HCT116 (cell line): ENCODE measurements at regions not wholly inside any gene's neighbourhood (a gene's known extent, or its start where the extent isn't known, plus 50 kb on each side); places are given as distances from the start of the nearest gene placed in this dataset.

Experiments used
- ATAC-seq: fragments of 200-7000 bp; cut with Tn5 transposase; 2 replicates; pipeline ENCODE4 v1.9.1; 2020; ENCODE audit warnings: mild to moderate bottlenecking, moderate library complexity
- BruUV-seq: library from RNA; stranded (reverse); fragments of 400-500 nt; replicated peaks from 2 replicates; lab custom pipeline; 2021; lab: Mats Ljungman, UMichigan
- CTCF ChIA-PET: fragments of 300-600 bp; sonication (Branson Sonifier 250); formaldehyde crosslinking; loops from one replicate; lab custom pipeline; 2021; ENCODE audit warnings: antibody characterized with exemption; lab: Charles Lee
- POLR2A ChIA-PET: fragments of 300-600, 350-600 bp; sonication (Branson Sonifier 250); formaldehyde crosslinking; loops from one replicate; lab custom pipeline; 2021; ENCODE audit warnings: antibody characterized with exemption; lab: Charles Lee
- RAD21 ChIA-PET, 2 experiments: fragments of 300-600 bp; sonication (Branson Sonifier 250); formaldehyde crosslinking; loops; one replicate each; lab custom pipeline; 2023; ENCODE audit warnings: low total read pairs in 2 of 2; ENCODE audit not compliant: uncharacterized antibody in 2 of 2, unreplicated experiment in 2 of 2, low non-redundant PET in 1 of 2; lab: Charles Lee
- DNase-seq: peaks from one replicate; pipeline ENCODE4 v3.0.0-alpha.2; 2010; ENCODE audit warnings: low read depth, low spot score
- H2AFZ ChIP-seq: fragments of 200-600 bp; shearing (Covaris generic), sonication (generic); 2 replicates; pipeline ENCODE4 v1.6.1; 2017; ENCODE audit warnings: low read depth, mixed run types, mixed read lengths, antibody characterized with exemption, low read length; ENCODE audit not compliant: poor library complexity, severe bottlenecking
- H3K27ac ChIP-seq: 2 replicates; pipeline ENCODE4 v1.5.1; 2012; ENCODE audit warnings: low read depth, low read length
- H3K27me3 ChIP-seq: fragments of 200-600 bp; sonication (generic); 2 replicates; pipeline ENCODE4 v1.6.1; 2016; ENCODE audit warnings: mixed run types, low read length, mixed read lengths; ENCODE audit not compliant: insufficient read depth
- H3K36me3 ChIP-seq, 2 experiments: fragments of 200-500 bp in 1 of 2; fragments of 200-600 bp in 1 of 2; sonication (Bioruptor generic) in 1 of 2; sonication (generic) in 1 of 2; 2 replicates each; pipeline versions ENCODE4 v1.5.1 to v1.6.1; 2014 to 2016; ENCODE audit warnings: low read length in 2 of 2, inconsistent platforms in 1 of 2, mixed read lengths in 1 of 2, mixed run types in 1 of 2; ENCODE audit not compliant: insufficient read depth in 2 of 2, control insufficient read depth in 1 of 2
- H3K4me1 ChIP-seq, 2 experiments: fragments of 200-600 bp in 1 of 2; sonication (generic) in 1 of 2; 2 replicates each; pipeline versions ENCODE4 v1.5.1 to v1.6.1; 2012 to 2017; ENCODE audit warnings: low read length in 2 of 2, inconsistent platforms in 1 of 2, mild to moderate bottlenecking in 1 of 2, mixed read lengths in 1 of 2, mixed run types in 1 of 2, moderate library complexity in 1 of 2; ENCODE audit not compliant: insufficient read depth in 2 of 2, control insufficient read depth in 1 of 2
- H3K4me2 ChIP-seq: fragments of 200-600 bp; sonication (generic); 2 replicates; pipeline ENCODE4 v1.6.1; 2017; ENCODE audit warnings: mixed run types, low read length, mixed read lengths
- H3K4me3 ChIP-seq, 2 experiments: fragments of 200-600 bp in 1 of 2; sonication (generic) in 1 of 2; replicated peaks in 1 of 2; 2 replicates each; pipeline ENCODE4 v1.5.1; 2011 to 2016; ENCODE audit warnings: low read length in 2 of 2, control low read depth in 1 of 2, low read depth in 1 of 2, mild to moderate bottlenecking in 1 of 2, mixed read lengths in 1 of 2, mixed run types in 1 of 2
- H3K79me2 ChIP-seq: fragments of 200-600 bp; sonication (generic); 2 replicates; pipeline ENCODE4 v1.6.1; 2017; ENCODE audit warnings: mild to moderate bottlenecking, mixed run types, low read length, moderate library complexity, mixed read lengths; ENCODE audit not compliant: insufficient read depth
- H3K9ac ChIP-seq: fragments of 200-600 bp; sonication (generic); 2 replicates; pipeline ENCODE4 v1.6.1; 2016; ENCODE audit warnings: low read length, mixed read lengths
- H3K9me2 ChIP-seq: fragments of 200-600 bp; sonication (generic), shearing (Covaris generic); 2 replicates; pipeline ENCODE4 v1.6.1; 2017; ENCODE audit warnings: mixed run types, mild to moderate bottlenecking, moderate library complexity; ENCODE audit not compliant: insufficient read depth
- H3K9me3 ChIP-seq, 2 experiments: fragments of 200-500 bp in 1 of 2; fragments of 200-600 bp in 1 of 2; sonication (Bioruptor generic) in 1 of 2; sonication (generic) in 1 of 2; 2 replicates each; pipeline ENCODE4 v1.6.1; 2014 to 2017; ENCODE audit warnings: low read length in 2 of 2, mixed read lengths in 2 of 2, inconsistent platforms in 1 of 2, low read depth in 1 of 2, mild to moderate bottlenecking in 1 of 2, mixed run types in 1 of 2, moderate library complexity in 1 of 2; ENCODE audit not compliant: control insufficient read depth in 1 of 2, insufficient read depth in 1 of 2
- H4K20me1 ChIP-seq: fragments of 200-600 bp; sonication (generic), shearing (Covaris generic); 2 replicates; pipeline ENCODE4 v1.6.1; 2017; ENCODE audit warnings: mixed run types, mild to moderate bottlenecking, moderate library complexity; ENCODE audit not compliant: insufficient read depth
- EGR1 ChIP-seq: IDR thresholded peaks from 2 replicates; pipeline ENCODE4 v1.6.1; 2012; ENCODE audit warnings: low read depth
- EZH2 ChIP-seq: fragments of 200-600 bp; sonication (generic); IDR thresholded peaks from 2 replicates; pipeline ENCODE4 v1.6.1; 2017; ENCODE audit warnings: antibody characterized with exemption, mixed run types
- FOSL1 ChIP-seq: IDR thresholded peaks from 2 replicates; pipeline ENCODE4 v1.6.1; 2012; ENCODE audit warnings: low read depth
- JUND ChIP-seq: IDR thresholded peaks from 2 replicates; pipeline ENCODE4 v1.6.1; 2012
- SIN3A ChIP-seq: IDR thresholded peaks from 2 replicates; pipeline ENCODE4 v1.6.1; 2012; ENCODE audit warnings: low read depth
- SRF ChIP-seq: IDR thresholded peaks from 2 replicates; pipeline ENCODE4 v1.6.1; 2012; ENCODE audit warnings: low read depth
- TCF7L2 ChIP-seq: IDR thresholded peaks from 2 replicates; pipeline ENCODE4 v1.7.0; 2011; ENCODE audit warnings: borderline replicate concordance, inconsistent platforms; ENCODE audit not compliant: insufficient read depth, insufficient read length; ENCODE audit errors: extremely low read depth
- YY1 ChIP-seq: IDR thresholded peaks from 2 replicates; pipeline ENCODE4 v1.6.1; 2011; ENCODE audit warnings: low read length, low read depth, moderate library complexity, mild to moderate bottlenecking; ENCODE audit not compliant: insufficient replicate concordance; ENCODE audit errors: extremely low read depth
- ZBTB33 ChIP-seq: IDR thresholded peaks from 2 replicates; pipeline ENCODE4 v1.6.1; 2011; ENCODE audit warnings: mild to moderate bottlenecking, low read length, moderate library complexity; ENCODE audit not compliant: insufficient replicate concordance; ENCODE audit errors: extremely low read depth
- intact Hi-C: fragments of 100-400 bp; cut with micrococcal nuclease; formaldehyde crosslinking; loops from 2 replicates; pipeline ENCODE4 v1.10.0; 2022
- TF ChIP-seq, protein P1 (sequence below): IDR thresholded peaks from 2 replicates; pipeline ENCODE4 v1.6.1; 2012
- TF ChIP-seq, protein P2 (sequence below): IDR thresholded peaks from 2 replicates; pipeline ENCODE4 v1.6.1; 2012
- TF ChIP-seq, protein P3 (sequence below), 3 experiments: fragments of 200-600 bp in 1 of 3; sonication (generic) in 1 of 3; IDR thresholded peaks in 2 of 3; conservative IDR thresholded peaks in 1 of 3; 2 replicates each; pipeline ENCODE4 v1.5.1; 2012 to 2017; ENCODE audit warnings: low read depth in 2 of 3, low read length in 2 of 3, antibody characterized with exemption in 1 of 3, borderline replicate concordance in 1 of 3, control low read depth in 1 of 3, mild to moderate bottlenecking in 1 of 3, mixed read lengths in 1 of 3, mixed run types in 1 of 3, moderate library complexity in 1 of 3; ENCODE audit not compliant: insufficient read depth in 1 of 3

DNA sequence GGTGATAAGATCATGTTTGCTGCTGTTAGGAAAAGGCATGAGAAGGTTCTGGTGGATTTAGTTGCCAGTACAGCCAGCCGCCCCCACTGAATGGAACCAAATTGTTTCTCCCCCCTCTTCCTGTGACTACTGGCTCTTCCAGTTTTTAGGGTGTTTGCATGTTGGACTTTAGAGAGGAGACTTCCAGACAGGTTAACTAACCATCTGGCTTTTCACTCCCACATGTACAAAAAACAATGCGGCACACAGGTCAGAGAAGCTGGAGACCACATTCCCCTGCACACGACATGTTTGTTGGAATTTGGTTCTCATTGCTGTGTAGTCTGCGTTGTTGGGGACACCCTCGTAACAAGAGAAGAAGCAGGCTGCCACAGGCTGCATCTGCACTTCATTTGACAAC, 103.9 kb upstream of the TMEM132C start:
- TF ChIP-seq FOSL1 (no peak), ZBTB33 (no peak), YY1 (no peak), SRF (no peak), TCF7L2 (no peak), EZH2 (no peak), JUND (no peak), EGR1 (no peak), SIN3A (no peak)
- TF ChIP-seq, protein P1, sequence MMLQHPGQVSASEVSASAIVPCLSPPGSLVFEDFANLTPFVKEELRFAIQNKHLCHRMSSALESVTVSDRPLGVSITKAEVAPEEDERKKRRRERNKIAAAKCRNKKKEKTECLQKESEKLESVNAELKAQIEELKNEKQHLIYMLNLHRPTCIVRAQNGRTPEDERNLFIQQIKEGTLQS, result no peak
- TF ChIP-seq, protein P2, sequence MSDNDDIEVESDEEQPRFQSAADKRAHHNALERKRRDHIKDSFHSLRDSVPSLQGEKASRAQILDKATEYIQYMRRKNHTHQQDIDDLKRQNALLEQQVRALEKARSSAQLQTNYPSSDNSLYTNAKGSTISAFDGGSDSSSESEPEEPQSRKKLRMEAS, result no peak
- TF ChIP-seq, protein P3, sequence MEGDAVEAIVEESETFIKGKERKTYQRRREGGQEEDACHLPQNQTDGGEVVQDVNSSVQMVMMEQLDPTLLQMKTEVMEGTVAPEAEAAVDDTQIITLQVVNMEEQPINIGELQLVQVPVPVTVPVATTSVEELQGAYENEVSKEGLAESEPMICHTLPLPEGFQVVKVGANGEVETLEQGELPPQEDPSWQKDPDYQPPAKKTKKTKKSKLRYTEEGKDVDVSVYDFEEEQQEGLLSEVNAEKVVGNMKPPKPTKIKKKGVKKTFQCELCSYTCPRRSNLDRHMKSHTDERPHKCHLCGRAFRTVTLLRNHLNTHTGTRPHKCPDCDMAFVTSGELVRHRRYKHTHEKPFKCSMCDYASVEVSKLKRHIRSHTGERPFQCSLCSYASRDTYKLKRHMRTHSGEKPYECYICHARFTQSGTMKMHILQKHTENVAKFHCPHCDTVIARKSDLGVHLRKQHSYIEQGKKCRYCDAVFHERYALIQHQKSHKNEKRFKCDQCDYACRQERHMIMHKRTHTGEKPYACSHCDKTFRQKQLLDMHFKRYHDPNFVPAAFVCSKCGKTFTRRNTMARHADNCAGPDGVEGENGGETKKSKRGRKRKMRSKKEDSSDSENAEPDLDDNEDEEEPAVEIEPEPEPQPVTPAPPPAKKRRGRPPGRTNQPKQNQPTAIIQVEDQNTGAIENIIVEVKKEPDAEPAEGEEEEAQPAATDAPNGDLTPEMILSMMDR (IDR thresholded peaks at IDR 0.05 in 2 of 3, conservative IDR thresholded peaks at IDR 0.05 in 1 of 3; ENCODE audit: borderline replicate concordance in 1 of 3, insufficient read depth in 1 of 3, low read depth in 2 of 3, low read length in 2 of 3), result no peak
- Histone ChIP-seq H3K9me2 (no peaks in the 10 kb centered on the region), H3K27me3 (no peaks in the 10 kb centered on the region), H2AFZ (no peak overlapping the region), H3K36me3 (no peaks in the 10 kb centered on the region), H3K4me3 (no peak overlapping the region), H3K4me1 (no peaks in the 10 kb centered on the region), H3K79me2 (no peaks in the 10 kb centered on the region), H3K27ac (no peak overlapping the region), H3K9me3 (peaks cover 10 to 24% of the 10 kb centered on the region in 2 experiments; a peak in 2 of 4 replicates), H4K20me1 (no peaks in the 10 kb centered on the region), H3K4me2 (no peak overlapping the region), H3K9ac (no peak overlapping the region)
- no TSS peak for BruUV-seq
- ChIA-PET POLR2A (no interaction called here), CTCF (no interaction called here), RAD21 (no interaction called here)
- intact Hi-C loops, result no loop called here
- no peak for DNase-seq
- no peak for ATAC-seq
